GM19395 (cell line): ENCODE measurements at regions not wholly inside any gene's neighbourhood (a gene's known extent, or its start where the extent isn't known, plus 50 kb on each side); places are given as distances from the start of the nearest gene placed in this dataset.
"Not testable (repeated sequence)": the region's sequence is repeated elsewhere in the genome, so short reads cannot be mapped to it uniquely, and the experiment has no call there.

Source experiments
- ATAC-seq: cut with Tn5 transposase; IDR thresholded peaks from one replicate; pipeline ENCODE4 v1.9.1; 2021; ENCODE audit warnings: mild to moderate bottlenecking, moderate library complexity; ENCODE audit not compliant: unreplicated experiment

DNA sequence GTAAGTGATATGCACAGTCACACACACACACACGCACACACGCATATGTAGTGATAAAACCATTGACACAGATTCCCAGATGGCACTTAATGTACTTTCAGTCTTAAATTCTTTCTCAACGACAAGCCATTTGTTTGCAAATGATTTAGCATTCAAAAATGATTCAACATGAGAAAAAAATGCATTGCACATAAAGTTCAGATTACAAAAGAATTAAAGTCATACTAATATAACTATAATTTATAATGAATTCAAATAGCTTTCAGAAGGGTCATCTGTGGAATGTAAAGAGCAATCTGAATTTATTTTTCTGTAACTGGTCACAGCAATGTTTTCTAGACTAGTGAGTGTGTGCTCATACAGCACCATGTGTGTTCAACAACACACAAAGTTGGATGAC, 521.6 kb upstream of the ZNF337 start:
- ATAC-seq, result no peak

DNA sequence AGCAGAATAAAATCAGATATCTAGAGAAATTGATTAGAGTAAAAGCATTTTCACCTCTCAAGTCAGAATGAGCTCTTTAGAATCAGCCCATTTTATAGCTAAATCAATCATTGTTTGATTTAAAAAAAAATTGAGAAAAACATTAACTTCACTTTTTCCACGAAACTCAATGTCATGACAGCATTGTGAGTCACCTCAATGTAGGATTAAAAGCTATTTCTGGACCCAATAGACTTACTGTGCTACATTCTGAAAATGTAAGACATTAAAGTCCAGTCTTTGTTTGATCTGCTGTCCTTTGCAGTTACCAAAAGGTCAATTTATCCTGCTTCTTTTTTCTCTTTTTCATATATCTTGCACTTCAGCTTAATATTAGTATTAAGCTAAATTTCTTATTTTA, 519.4 kb upstream of the ZNF337 start:
- no peak for ATAC-seq

DNA sequence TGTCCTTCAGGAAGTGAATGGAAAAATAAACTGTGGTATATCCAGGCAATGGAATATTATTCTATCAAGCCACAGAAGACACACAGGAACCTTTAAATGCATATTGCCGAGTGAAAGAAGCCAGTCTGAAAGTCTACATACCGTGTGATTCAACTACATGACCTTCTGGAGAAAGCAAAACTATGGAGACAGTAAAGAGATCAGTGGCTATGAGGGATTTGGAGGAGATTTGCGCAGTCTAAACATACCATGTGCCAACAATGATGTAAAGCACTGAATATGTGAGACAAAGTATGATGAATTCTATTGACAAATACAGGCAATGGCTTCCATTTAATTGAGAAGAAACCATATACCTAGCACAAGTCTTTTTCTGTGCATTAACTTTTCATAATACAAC, 518.3 kb upstream of the ZNF337 start:
- no peak for ATAC-seq

- ATAC-seq, result no peak
Observed at GRCh38 chr20:26209171-26209941, 512.7 kb upstream of the ZNF337 start.

DNA sequence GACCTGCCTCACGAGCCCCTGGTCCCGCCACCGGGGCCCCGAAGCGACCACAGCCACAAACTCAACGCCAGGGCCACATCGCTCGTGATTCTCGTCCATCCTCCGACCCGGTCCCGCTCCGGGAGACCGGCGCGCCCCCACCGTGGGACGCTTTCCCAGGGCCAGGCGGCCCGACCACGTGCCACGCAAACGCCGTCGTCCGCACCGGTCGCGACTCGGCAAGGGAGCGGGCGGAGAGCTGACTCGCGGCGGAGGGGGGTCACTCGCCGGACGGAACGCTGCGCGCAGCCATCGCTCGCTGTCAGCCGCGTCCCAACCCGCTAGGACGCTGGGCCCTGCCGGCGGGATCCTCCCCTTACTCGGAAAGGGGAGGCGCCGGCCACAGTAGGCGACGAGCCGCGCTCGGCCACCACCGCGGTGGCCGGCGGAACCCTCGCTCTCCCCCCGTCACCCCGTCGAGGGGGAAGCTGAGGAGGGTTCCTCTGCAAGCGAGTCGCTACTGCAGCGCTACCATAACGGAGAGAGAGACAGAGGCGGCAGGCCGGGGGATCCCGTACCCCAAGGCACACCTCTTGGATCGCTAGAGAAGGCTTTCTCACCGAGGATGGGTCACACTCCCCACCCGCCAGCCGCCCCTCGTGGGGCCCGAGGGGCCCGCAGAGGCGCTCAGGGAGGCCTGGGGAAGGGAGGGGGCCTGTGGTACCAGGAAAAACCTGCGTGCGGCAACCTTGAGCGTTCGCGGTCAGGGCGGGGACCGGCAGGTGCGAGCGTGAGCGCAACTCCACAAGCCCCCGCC, 511.8 kb upstream of the ZNF337 start:
- ATAC-seq, result no peak

- ATAC-seq, result not testable (repeated sequence)
Observed at GRCh38 chr20:26207967-26208295, 511.3 kb upstream of the ZNF337 start.

DNA sequence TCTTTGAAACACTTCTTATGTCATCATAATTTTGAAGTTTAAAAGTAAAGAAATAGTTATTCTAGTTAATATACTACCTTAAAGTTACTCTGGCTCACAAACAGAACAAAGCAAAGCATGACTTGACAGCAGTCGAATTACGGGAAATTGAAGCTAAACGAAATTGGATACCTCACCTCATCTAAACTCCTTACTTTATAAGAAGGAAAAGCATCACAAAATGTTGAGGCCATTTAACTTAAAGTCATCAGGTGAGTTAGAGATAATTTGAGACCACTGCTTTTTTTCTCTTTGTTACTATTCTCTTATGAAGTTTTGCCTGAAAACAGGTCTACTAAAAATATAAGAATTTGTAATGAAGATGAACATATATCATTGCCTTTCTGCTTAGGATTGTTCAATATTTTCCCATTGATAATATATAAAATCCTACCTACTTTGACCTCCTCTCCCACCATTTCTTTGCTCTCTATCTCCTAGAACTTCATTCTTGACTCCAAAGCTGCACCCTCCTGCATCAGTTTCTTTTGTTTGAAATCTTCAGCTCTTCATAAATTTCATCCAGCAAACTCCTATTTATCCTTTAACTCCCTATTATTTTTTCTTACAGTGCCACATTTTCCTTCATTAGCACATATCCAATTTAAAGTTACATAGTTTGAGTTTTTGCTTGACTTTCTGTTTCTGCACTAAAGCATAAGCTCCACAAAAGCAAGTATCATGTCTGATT, 510.7 kb upstream of the ZNF337 start:
- no peak for ATAC-seq

DNA sequence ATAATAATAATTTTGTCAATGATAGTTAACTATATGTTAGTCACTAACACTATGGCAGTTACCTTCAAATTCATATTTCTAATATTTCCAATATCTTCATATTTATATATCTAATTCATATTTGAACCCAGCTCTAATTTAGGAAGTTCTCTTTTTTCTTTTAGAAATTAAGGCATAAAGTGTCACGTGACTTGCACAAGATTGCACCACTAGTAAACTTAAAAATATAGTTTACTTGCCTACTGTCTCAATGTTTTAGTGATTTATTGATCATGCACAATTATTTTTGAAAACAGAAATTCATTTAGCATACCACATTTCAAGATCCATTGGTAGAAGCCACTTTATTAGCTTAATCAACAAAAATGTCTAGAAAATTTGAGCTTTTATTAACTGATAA, 508.7 kb upstream of the ZNF337 start:
- no peak for ATAC-seq

DNA sequence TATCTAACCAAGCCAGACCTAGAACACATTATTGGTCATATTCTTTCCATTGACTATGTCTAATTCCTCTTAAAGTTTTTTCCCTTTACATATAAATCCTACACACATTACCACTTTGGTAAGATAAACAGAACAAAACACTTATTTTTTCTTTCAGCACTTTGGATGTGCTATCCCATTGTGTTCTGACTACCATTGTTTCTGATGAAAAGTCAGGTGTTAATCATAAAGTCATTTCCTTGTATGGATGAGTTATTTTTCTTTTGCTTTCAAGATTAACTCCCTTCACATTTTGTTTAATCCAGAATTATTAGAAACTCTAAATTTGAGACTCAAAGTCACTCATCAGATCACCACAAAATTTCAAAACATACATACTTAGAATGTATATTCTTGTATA, 504.4 kb upstream of the ZNF337 start:
- not testable (repeated sequence) for ATAC-seq

- ATAC-seq, result not testable (repeated sequence)
Observed at GRCh38 chr20:26187329-26187728, 490.7 kb upstream of the ZNF337 start.

GRCh38 chr20:26183720-26184119, 487.1 kb upstream of the ZNF337 start:
- not testable (repeated sequence) for ATAC-seq

- ATAC-seq, result not testable (repeated sequence)
Observed at GRCh38 chr20:26181364-26181763, 484.7 kb upstream of the ZNF337 start.

DNA sequence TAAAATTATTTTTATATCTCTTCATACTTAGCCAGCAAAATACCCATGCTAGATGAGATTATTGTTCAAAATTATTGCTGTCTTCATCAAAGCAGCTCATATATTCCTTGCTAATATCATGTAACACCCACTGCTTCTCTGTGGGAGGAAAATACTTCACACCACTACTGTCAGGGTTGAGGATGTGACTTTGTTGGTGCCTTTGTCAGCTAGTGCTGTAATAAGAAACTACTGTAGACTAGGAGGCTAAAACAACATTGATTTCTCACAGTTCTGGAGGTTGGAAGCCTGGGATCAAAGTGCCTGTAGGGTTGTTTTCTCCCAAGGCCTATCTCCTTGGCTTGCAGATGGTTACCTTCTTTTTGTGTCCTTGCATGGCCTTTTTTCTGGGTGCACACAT, 475.2 kb upstream of the ZNF337 start:
- not testable (repeated sequence) for ATAC-seq

GRCh38 chr20:26169506-26169905, 472.9 kb upstream of the ZNF337 start:
- no peak for ATAC-seq

DNA sequence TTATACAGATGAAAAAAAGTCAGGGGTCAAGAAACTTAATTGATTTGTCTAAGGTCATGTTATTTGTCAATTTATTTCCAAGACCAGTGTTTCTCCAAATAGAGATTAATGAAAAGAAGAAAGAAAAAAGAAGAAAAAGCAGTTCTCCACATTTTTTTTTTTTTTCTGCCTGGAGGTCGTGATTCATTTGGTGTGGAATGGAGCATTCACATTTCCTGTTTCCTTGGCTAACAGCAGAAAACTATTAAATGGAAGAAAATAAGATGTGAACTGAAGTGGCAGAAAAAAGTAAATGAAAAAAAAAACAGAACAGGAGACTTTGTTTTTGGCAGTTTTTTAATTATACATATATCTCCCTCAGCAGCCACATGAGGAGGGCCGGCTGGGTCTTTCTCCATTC, 470.8 kb upstream of the ZNF337 start:
- no peak for ATAC-seq

GRCh38 chr20:26163890-26164289, 467.2 kb upstream of the ZNF337 start:
- no peak for ATAC-seq

- ATAC-seq, result not testable (repeated sequence)
Observed at GRCh38 chr20:26163151-26163550, 466.5 kb upstream of the ZNF337 start.

DNA sequence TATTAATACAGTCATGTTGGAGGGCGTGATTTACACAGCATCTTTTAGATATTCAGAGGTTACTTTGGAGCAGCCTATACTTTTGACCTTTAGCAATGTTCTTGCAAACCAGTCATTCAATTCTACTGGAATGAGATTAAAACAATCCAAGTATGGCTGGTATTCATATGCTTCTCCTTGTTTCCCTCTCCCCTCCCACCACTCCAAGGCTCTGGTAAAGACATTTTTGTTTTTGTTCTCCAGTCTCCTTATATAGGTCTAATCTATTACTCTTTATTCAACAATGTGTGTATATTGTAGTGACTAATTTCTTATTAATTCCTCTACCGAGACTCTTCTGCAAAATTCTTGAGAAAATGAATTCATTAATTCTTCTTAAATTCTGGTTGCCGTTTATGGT, 465.1 kb upstream of the ZNF337 start:
- not testable (repeated sequence) for ATAC-seq

DNA sequence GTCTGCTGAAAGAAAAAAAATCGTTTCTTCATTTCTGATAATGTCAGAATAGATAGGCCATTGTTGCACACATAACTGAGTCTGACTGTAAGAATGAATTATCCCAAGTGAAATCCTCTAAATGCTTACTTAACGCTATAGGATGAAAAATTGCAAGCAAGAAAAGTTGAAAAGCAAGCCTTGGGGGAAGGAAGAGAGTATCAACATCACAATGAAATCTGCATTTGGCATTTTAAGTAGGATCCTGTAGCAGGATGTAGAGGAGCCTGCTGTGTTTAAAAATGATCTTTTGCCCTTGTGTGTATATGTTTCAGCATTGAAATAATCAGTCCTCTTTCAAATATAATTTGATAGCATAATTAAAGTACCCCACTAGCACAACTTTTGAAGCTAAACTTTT, 464.3 kb upstream of the ZNF337 start:
- not testable (repeated sequence) for ATAC-seq

DNA sequence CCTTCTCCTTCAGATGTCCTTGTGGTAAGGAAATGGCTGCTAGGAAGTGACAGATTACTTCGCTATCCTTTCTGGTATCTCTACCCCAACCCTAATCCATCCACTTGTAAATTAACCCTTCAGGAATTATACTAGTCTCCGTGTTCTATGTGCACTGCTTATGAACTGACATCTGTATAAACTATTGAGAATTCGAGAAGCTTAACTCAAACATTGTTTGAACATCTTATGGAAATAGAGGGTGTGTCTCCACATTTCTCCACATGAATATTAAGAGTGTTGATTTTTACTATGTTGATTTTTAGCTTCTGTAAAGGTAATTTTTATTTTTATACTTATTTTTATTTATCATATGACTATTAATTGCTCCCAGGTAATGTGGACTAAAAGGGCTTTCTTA, 457.6 kb upstream of the ZNF337 start:
- ATAC-seq, result no peak

DNA sequence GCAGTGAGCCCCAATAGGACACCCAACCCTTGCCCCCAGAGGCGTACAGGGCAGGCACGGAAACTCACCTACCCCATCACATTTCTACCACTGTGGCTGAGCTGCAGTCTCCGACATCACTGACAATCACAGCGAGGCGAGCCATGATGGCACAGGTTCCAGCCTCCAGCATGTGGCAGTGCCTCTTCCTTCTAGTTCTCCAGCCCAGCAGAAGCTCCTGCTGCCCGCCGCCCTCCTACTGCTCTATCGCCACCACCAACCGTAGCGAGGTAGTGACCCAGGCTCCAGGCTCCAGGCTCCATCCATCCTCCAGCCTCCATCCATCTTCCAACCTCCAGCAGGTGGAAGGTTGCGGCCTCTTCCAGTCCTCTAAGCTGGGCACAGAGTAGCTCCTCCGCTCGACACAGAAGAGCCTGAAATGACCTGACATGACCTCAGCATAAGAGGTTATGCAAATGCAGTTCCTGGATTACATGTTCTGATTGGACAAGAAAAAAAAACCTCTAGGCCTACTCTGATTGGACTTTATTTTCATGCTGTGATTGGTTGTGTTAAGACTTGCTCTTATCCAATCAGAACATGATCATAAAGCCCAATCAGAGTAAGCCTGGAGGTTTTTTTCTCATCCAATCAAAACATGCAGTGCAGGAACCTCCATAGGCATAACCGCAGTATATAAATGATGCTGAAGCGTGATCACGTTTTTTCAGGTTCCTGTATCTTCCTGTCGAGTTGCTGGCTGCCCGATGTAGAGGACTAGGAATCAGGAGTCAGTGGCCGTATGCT, 438.9 kb upstream of the ZNF337 start:
- ATAC-seq, result no peak
